ENCODE measurements at regions not wholly inside any gene's neighbourhood (a gene's known extent, or its start where the extent isn't known, plus 50 kb on each side); places are given as distances from the start of the nearest gene placed in this dataset.

DNA sequence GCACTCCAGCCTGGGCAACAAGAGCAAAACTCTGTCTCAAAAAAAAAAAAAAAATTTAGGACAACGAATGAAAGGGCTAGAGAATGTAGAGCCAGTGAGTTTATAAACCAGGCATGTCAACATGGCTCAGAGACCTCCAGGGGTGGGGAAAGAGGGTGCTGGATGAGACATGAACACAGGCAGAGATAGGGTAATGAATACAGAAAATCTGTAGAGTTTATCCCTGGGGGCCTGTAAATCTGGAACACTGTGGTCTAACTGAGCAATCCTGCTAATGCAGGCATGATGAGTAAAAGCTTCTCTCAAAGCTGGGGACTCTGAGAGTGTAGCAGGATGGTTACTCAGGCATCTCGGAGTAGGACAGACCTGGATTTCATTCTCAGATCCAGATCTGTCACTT lies 59.2 kb upstream of the IGFBP2 start:
- peak in 1 of 2 donors; percentile 80 for DNase-seq (ENCODE audit: low read depth in 2 of 2)
- no peak overlapping the region for H3K4me3 ChIP-seq (replicated peaks in 1 of 2; ENCODE audit: low read depth in 2 of 2, low read length in 2 of 2)
- TF ChIP-seq CTCF (IDR thresholded peaks at IDR 0.05; ENCODE audit: low read depth, low read length): no peak

DNA sequence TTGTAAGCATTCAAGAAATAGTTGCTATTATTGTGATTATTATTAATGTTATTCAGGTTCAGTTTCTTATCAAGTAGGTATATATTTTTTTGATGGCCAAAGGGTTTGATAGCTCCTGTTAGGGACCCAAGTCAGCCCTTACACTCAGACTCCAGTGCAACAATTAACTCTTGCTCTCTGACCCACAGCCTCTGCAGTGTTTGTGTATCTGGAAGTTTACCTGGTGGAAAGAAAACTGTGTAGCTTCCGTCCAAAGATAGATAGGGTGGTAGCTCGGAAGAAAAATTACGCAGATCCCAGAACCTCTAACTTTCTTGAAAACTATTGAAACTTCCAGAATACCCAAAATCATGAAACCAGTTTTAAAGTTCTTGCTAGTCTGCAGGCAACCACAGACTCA lies 58.6 kb upstream of the IGFBP2 start:
- no peak overlapping the region for H3K4me3 ChIP-seq (replicated peaks in 1 of 2; ENCODE audit: low read depth in 2 of 2, low read length in 2 of 2)
- TF ChIP-seq CTCF (IDR thresholded peaks at IDR 0.05; ENCODE audit: low read depth, low read length): no peak

DNA sequence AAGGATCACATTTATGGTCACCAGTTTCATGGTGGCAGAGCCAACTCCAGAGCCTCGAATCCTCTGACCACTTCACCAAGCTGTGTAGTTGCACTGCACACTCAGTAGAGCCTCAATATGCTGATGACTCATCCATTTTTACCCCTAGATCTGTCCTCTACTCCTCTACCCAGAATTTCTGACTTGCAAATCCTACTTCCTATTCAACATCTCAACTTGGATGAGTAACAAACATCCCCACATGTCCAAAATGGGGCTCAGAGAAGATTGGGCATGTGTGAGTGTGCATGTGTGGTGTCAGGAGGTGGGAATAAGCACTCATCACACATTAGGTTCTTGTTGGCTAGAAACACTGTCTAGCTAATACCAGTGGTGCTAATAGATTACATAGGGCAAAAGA lies 57.8 kb upstream of the IGFBP2 start:
- no peak overlapping the region for H3K4me3 ChIP-seq (replicated peaks in 1 of 2; ENCODE audit: low read depth in 2 of 2, low read length in 2 of 2)
- no peak for DNase-seq (ENCODE audit: low read depth in 2 of 2)
- TF ChIP-seq CTCF (IDR thresholded peaks at IDR 0.05; ENCODE audit: low read depth, low read length): no peak

More for the DNA sequence above, 58.6 kb upstream of the IGFBP2 start:
- DNase-seq (ENCODE audit: low read depth in 2 of 2): no peak

DNA sequence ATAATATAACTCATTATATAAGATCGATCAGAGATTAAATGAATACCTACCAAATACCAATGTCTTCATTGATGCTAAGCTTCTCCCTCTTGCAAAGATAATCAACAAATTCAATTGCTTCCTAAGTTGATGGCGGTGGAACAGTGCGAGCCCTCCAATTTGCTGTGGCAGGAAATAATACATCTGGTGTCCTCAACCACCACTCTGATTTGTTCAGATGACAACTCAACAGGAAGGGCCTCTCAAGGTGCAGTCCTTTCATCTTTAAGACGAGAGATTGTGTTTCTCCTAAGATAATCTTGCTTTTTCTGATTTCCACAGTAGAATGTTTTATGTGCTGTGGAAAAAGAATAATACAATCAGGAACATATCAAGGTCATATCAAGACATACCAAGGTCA lies 56.6 kb upstream of the IGFBP2 start:
- H3K4me3 ChIP-seq (replicated peaks in 1 of 2; ENCODE audit: low read depth in 2 of 2, low read length in 2 of 2): no peak overlapping the region
- no peak for TF ChIP-seq CTCF (IDR thresholded peaks at IDR 0.05; ENCODE audit: low read depth, low read length)
- no peak for DNase-seq (ENCODE audit: low read depth in 2 of 2)

GRCh38 chr2:216578325-216578724 lies 54.9 kb upstream of the IGFBP2 start:
- peak in 1 of 2 donors; percentile 43 for DNase-seq (ENCODE audit: low read depth in 2 of 2)
- no peak overlapping the region for H3K4me3 ChIP-seq (replicated peaks in 1 of 2; ENCODE audit: low read depth in 2 of 2, low read length in 2 of 2)
- TF ChIP-seq CTCF (IDR thresholded peaks at IDR 0.05; ENCODE audit: low read depth, low read length): no peak

DNA sequence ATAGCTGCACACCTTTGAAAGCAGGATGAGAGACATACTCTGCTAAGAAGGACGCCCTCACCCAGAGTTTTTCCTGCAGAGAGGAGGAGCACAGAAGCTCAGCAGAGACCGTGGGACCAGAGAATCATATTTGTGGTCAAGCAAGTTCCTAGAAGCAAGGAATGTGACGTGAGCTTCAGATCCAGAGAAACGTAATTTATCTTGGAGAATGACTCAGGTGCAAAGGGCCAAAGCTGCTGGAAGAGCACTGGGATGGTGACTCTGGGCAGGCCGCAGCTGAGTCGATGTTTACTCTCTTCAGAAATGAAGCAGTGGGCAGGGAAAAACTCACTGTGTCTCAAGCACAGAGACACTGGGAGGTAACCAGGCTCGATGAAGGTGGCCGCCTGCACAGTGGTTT lies 50.1 kb upstream of the IGFBP2 start:
- peak; percentile 28 to 52 for DNase-seq (ENCODE audit: low read depth in 2 of 2)
- TF ChIP-seq CTCF (IDR thresholded peaks at IDR 0.05; ENCODE audit: low read depth, low read length): no peak
- no peak overlapping the region for H3K4me3 ChIP-seq (replicated peaks in 1 of 2; ENCODE audit: low read depth in 2 of 2, low read length in 2 of 2)
